Sciatic nerve (tissue), 2 donors: ENCODE measurements at regions not wholly inside any gene's neighbourhood (a gene's known extent, or its start where the extent isn't known, plus 50 kb on each side); places are given as distances from the start of the nearest gene placed in this dataset.

ENCODE experiments used
- ATAC-seq: fragments of 200-7000 bp; cut with Tn5 transposase; one replicate; pipeline ENCODE4 v1.9.1; 2020; ENCODE audit warnings: mild to moderate bottlenecking, moderate library complexity
- DNase-seq: peaks from one replicate; pipeline ENCODE4 v3.0.0-alpha.2; 2020; ENCODE audit warnings: low spot score
- intact Hi-C: fragments of 100-400 bp; cut with DNase I; formaldehyde crosslinking; loops from one replicate; pipeline ENCODE4 v1.14.2; 2022
- donor health status: DM: no; HTN: no; CAD: no.
- donor health status: DM: no; HTN: no; CAD: no.

DNA sequence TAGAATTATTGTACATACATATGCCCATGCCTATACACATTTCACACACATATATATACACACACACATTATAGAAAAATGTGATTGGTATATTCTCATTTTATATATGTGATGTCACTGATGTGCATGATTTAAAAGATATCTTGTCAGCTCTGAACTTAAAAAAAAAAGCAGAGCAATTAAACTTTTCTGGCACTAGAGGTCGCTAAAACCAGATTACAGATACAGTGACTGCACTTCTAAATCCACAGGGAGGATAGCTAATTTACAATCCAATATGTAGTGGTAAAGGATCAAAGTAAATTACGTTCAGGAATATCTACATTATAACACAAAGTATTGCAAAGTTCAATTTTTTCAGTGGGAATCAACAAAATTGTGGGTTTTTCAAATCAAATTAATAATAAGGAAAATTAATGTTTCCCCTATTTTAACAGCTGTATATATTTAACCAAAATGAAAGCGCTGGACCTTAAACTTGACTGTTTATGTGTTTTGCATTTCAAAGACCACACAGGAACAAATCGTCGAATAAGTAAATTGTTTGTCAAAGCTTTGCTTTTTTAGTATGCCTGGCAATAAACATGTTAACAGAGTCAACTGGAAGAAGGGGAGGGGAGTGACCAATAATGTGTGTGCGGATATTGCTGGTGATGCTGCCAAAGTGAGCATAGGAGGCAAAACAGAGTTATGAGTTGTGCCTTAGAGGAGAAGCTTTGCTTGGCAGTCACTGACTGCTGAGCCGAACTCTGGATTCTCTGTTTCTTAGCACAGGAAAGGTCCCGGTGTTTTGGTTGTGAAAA is 1201.4 kb upstream of the C9orf72 start:
- ATAC-seq (peak; percentile 32), DNase-seq (no peak)
- intact Hi-C loops: no loop called here

DNA sequence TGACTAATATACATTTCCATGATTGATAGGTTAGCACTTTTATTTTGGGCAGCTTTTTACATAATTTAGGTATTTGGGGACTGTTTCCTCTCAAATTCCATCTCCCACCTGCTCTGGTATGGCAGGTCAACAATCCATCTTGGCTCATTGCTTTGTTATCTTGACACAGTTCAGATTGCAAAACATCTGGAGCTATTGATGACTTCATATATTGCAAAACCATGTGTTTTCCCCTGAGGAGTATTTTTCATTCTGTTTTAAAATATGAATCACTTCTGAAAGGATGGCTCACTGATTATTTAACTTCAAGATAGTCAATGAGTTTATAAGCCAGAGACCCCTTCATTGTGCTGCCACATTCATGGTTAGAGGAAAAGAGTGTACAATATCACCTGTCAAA is 1206.0 kb upstream of the C9orf72 start:
- intact Hi-C loops: no loop called here

DNA sequence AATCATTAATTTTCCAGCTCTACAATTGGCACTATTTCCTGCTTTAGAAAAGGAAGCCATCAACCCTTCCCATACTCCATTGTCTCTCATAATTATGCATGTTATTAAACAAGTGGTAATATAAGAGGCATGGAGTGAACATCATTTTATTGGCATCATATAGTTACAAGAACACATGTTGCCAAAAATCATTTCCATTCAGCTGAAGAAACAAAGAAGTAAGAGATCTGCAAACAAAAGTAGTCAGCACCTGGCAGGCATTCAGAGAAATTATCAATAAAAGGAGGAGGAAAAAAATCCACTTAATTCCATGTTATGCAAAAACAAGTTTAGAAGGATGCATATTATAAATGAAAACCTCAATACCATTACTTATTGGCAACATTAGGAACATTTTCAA is 1208.2 kb upstream of the C9orf72 start:
- ATAC-seq (no peak), DNase-seq (no peak)
- intact Hi-C loops: no loop called here

More for the DNA sequence above, 1206.0 kb upstream of the C9orf72 start:
- ATAC-seq (peak; percentile 53), DNase-seq (no peak)

DNA sequence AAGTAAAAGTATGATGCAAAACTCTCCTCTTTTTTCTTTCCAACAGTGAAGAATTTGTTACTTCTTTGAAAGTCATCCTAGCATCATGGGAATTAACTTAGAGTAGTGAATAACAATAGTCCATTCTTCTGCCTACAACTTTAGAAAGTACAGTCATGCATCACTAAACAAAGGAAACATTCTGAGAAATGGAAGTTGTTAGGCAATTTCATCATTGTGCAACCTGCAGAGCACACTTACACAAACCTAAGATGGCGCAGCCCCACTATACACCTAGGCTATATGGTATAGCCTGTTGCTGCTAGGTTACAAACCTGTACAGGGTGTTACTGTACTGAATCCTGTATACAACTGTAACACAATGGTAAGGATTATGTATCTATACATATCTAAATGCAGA is 1209.3 kb upstream of the C9orf72 start:
- intact Hi-C loops: no loop called here
- ATAC-seq: peak; percentile 84
- DNase-seq: no peak

DNA sequence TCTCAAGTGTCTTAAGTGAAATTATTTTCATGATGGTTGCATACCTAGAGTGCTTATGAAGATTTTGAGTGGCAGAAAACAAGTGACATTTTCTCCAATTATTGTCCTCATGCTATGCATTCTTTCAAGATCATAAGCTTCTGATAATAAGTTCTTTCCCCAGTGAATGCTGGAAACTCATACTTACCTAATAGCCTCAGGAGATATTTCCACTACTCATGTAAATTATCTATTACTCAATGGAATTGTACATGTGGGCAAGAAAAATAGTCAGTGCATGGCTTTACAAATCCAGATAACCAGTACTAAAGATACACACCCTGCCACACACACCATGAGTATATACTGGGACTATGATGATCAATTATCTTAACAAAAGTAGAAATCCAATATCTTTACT is 1219.4 kb upstream of the C9orf72 start:
- no peak for DNase-seq
- no peak for ATAC-seq
- intact Hi-C loops: no loop called here

DNA sequence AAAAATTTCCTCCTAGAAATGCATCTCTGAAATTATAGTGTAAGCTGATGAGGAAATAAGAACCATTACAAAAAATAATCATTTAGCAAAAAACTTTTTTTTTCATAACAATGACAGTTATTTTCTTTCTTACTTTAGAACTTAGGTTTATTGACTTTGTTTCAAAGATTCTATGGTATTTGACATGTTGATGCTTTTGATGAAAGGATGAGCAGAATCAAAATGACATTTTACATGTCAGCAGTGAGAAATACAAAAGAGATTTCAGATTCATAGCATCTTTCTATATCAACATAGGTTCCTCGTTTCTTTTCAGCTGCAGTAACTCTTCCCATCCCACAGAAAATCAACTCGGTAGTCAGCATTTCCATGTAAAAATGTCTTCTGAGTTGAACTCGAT is 1226.6 kb upstream of the C9orf72 start:
- DNase-seq (no peak), ATAC-seq (no peak)

DNA sequence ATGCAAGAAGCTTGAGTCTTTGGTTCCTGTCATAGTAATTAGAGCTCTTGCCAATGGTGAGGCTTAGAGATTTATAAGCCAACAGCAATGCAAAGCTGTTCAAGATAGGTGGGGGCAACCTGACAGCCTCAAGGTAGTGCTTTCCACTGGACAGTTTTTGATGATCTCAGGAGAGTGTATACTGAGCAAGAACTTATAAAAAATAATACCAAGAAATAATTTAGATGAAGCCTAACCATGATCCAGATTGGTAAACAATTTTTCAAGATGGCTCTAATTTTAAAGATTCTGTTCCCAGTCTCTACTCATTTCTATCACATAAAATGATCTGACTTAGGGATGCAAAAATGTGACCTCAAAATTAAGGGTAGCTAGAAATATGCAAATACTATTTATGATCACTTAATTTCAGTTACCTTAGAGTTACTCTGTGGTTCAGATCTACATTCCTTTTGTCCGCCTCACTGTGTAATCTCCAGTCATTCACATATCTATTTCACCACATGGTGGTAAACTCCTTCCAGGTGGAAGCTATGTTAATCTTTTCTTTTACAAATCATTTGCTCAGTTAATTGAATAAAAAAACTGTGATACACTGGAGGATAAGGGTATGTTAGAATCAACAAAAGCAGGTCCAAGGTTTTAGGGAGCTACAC is 1228.0 kb upstream of the C9orf72 start:
- intact Hi-C loops: no loop called here
- DNase-seq: no peak
- no peak for ATAC-seq

More for the DNA sequence above, 1226.6 kb upstream of the C9orf72 start:
- intact Hi-C loops: no loop called here

DNA sequence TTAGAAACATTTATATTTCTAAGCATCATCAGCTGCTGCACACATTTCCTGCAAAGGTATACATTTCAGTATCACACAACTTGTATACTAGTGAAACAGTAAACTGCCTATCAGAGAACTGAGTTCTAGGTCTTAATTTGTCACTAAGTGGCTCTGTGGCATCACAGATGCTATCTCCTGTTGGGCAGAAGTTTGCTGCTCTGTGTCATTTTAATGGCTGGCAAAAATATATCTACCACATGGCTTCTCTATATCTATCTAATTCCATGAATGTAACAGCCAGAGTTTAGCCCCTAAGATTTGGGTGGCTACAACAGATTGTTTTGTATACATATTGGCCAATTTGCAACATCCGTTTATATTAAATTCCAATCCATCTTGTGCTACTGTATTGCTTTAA is 1231.9 kb upstream of the C9orf72 start:
- no peak for DNase-seq
- intact Hi-C loops: no loop called here
- ATAC-seq: no peak

DNA sequence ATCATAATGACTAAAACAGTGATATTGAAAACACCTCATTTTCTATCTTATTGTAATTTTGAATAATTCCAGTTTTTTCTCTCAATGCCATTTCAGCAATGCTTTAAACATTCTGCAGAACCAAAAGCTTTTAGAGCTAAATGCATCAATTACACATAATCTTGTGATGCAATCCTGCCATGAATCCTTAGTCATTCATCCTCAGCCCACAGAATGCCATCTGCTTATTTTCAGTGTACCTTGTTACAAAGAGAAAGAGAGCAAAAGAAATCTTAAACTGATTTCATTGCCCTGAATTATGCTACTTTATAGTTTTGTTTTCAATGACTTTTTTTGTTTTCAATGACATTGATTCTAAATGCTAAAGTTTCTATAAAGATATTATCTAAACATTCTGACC is 1234.8 kb upstream of the C9orf72 start:
- DNase-seq (no peak), ATAC-seq (no peak)
- intact Hi-C loops: no loop called here

DNA sequence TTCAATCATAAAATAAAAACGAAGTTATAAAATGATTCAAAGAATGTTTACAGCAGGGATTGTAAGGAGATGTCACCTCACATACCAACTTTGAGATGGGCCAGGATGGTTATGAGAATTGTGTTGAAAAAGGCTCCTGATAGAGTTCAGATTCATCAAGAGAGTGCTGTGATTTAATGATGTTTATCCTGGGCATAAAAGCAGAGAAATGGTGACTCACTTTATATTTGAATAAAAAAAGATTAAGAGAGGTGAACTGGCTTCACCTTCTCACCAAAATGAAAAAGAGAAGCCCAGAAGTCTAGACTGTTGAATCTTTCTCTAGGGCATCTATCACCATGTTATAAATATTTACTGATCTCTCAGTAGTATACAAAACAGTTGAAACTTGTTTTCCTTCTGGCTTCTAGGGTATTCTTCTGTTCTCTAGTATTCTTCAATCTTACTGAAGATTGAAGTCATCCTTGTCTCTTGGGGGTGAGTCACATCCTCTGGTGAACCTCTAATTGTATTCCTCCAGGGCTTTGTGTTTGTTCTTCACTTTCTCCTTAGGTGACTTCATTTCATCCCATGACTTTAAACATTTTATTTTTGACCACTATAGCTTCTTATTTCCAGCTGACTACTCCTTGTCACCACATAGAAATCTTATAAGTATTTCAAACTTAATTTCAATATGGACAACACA is 1237.3 kb upstream of the C9orf72 start:
- no peak for ATAC-seq
- no peak for DNase-seq
- intact Hi-C loops: no loop called here

DNA sequence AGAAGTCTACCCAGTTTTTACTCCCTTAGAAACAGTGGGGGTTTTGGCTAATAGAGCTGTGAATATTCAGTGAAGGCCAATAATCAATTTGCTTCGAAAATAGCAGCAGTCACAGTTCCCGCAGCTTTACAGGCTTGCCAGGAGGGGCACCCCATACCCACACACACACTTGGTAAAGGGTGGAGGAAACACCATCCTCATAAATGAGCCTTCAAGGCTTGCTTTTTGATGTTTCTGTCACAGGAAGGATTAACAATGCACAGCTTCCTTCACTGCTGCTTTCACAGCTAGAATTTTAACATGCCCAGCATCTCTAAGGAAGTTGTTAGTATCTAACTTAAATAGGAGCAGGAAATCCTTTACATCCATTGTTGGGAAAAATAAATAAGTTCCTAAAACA is 1247.5 kb upstream of the C9orf72 start:
- no peak for DNase-seq
- no peak for ATAC-seq
- intact Hi-C loops: no loop called here

DNA sequence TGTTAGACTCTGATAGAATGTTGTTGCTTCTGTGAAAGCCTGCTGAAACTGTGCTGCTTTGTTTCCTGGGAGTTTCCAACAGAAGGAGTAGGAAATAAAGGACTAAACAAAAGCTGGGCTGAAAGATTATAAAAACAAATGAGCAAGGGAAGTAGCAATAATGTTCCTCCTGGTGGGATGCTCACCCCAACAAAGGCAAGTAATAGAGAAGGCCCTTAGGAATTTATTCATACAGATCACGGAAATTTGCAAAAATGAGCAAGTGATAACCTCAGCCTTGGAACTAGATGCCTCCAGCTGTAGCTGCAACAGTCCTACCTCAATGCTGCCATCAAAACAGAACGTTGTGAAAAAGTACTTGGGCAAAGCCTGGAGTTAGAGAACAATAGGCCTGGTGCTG is 1248.0 kb upstream of the C9orf72 start:
- ATAC-seq (no peak), DNase-seq (no peak)
- intact Hi-C loops: no loop called here

DNA sequence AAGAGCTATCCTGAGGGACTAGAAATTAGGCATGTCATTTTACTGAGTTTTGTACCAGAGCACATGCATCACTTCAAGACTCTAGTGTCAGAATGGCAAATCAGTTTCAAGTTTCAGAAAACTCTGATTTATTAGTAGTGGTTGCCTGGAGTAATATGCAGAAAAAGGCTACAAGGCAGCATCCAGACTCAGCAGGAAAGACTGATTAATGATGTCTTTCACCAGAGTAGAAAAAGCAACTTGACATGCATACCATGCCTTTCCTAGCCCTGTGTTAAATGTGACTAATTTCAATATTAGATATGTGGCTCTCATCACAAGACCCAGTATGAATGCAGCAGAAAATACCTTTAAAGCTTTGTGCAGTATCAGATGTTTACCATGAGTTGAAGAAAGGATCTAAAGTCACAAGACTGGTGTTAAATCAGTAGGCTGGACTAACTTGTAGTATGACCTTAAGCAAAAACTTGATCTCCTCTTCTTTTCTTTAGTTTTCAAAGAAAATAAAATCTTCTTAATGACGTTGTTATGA is 1251.2 kb upstream of the C9orf72 start:
- intact Hi-C loops: no loop called here
- DNase-seq (no peak), ATAC-seq (no peak)

DNA sequence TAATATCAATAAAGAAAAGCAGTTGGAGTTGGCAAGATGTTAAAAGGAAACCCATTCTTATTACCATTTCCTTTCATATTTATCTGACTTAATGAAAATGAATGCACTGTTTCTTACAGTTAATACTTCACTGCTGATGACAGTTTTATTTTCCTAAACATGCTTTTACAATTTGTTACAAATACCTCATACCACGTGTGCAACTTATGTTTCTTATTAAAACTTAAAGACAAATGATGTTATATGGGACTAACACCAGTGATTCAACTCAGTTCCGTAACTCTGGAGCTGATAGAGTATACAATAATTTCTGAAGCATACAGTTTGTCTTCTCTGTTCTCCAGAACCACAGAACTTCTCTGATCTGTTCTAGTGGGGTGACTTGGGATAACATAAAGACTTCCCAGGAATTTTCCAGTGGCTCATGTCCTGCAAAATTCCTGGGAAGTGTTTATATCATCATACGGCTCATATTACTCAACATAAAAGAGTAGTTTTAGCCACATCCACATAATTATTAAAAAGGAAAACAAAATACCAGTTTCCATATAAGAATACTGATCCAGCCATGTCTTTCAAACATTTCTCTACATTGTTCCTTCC is 1259.0 kb upstream of the C9orf72 start:
- ATAC-seq (no peak), DNase-seq (no peak)
- intact Hi-C loops: loop anchor here (10.0 kb wide), 1 partner anchor 803 kb away; no protein-coding TSS in a partner anchor

DNA sequence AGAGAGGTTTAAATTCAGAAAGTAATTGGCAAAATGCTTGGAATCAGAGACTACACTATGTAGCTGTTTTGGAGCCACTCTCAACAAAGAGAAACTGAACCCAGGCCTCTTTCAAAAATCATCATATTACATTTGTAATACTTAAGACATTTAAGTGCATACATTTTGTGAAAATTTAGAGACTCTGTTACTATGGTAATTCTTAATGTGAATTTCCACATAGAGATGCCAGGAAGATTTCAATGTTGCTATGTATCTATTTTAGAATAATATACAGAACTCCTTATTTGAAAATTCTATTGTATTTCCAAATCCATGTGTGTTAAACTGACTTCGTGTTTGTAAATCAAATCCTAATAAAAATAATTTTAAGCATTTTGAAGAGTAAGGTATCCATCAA is 1260.9 kb upstream of the C9orf72 start:
- ATAC-seq: no peak
- intact Hi-C loops: loop anchor here (10.0 kb wide), 1 partner anchor 801 kb away; no protein-coding TSS in a partner anchor

DNA sequence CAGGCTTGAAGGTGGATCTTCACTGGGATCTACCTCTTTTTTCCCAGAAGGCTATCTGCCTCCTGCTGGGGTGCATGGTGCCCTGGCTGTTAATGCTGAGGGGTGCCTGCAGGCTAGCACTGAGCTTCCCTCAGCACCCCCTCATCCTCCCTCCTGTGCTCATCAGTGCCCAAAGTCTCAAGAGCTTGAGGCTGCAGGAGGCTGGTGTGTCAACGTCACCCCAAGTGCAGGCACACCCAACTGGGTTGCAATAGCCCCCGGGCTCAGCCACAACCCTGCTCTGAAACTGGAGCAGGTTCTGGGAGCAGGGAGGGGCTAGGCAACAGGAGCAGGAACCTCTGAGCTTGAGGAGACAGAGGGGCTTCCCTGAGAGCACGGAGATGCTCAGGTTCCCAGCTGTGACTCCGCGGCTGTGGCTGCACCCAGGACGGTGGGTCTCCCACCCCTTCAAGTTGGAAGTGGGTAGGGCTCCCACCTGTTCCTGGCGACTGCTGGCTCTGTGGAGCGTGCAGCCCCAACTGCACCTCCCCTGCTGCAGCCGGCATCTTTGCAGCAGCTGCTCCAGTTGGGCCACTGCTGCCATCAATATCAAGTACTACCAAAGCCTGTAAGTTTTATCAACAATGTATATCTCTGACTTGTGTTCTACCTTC is 1266.6 kb upstream of the C9orf72 start:
- ATAC-seq (no peak), DNase-seq (no peak)
- intact Hi-C loops: loop anchor here (10.0 kb wide), 1 partner anchor 795 kb away; no protein-coding TSS in a partner anchor

More for the DNA sequence above, 1260.9 kb upstream of the C9orf72 start:
- no peak for DNase-seq

DNA sequence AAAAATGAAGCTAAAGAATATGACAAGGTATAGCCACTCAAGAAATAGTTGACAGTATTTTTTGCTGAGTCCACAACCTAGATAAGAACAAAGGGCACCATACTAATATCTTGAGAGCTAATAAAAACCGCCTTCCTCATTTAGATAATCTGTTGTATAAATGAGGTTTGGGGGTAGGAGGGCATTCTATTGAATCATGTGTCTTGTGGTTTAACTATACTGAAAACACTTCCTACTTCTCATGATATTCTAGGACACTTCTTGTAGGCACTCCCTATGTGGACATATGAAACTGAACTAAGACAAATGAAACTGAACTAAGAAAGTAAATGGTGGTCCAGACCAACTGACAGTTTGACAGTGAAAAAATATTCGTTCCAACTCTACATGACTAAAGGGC is 1268.5 kb upstream of the C9orf72 start:
- no peak for DNase-seq
- intact Hi-C loops: no loop called here
- ATAC-seq: no peak

DNA sequence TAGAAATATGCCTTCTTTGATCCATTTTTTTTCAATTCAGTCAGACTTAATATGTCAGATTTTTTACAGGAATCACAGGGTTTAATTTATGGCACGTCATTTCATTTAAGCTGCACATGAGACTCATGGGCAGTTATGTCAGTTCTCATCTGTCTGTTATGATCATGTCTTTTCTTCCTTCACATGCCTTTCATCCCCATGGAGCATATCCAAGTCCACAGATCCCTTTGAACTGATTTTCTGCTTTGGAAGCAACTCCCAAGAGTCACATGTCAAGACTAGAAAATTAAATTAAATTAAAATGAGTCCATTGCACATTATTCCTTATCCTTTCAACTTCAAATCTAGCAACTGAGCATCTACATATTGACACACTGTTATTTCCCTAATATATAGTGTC is 1274.0 kb upstream of the C9orf72 start:
- intact Hi-C loops: no loop called here
- ATAC-seq: no peak
- no peak for DNase-seq

DNA sequence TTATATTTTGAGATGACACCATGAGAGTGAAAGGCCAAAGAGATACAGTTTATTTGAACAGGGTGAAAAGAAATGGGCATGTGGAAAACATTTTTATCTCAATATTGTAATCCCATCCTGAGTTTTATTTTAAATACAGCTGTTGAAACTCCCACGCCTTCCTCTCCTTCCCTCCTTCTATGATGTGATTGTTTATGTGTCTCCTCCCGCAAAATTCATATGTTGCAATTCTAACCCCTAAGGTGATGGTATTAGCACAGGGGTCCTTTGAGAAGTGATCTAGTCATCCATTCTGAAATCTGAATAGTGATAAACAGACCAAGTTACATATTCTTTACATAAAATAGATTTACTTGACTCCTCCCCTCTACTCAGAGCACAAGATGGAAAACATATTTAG is 1275.4 kb upstream of the C9orf72 start:
- no peak for ATAC-seq
- DNase-seq: no peak
- intact Hi-C loops: no loop called here
